DND-41 (cell line): ENCODE measurements at regions not wholly inside any gene's neighbourhood (a gene's known extent, or its start where the extent isn't known, plus 50 kb on each side); places are given as distances from the start of the nearest gene placed in this dataset.

Experiments
- EZH2 ChIP-seq: IDR thresholded peaks from 3 replicates; pipeline ENCODE4 v1.6.1; 2012; ENCODE audit warnings: borderline replicate concordance, low read depth, mild to moderate bottlenecking, moderate library complexity, low read length, inconsistent platforms; ENCODE audit not compliant: severe bottlenecking
- TF ChIP-seq, protein P1 (sequence below): IDR thresholded peaks from 2 replicates; pipeline ENCODE4 v1.5.1; 2012; ENCODE audit warnings: borderline replicate concordance, low read length, moderate library complexity, mild to moderate bottlenecking; ENCODE audit not compliant: poor library complexity, severe bottlenecking; ENCODE audit errors: extremely low read depth

DNA sequence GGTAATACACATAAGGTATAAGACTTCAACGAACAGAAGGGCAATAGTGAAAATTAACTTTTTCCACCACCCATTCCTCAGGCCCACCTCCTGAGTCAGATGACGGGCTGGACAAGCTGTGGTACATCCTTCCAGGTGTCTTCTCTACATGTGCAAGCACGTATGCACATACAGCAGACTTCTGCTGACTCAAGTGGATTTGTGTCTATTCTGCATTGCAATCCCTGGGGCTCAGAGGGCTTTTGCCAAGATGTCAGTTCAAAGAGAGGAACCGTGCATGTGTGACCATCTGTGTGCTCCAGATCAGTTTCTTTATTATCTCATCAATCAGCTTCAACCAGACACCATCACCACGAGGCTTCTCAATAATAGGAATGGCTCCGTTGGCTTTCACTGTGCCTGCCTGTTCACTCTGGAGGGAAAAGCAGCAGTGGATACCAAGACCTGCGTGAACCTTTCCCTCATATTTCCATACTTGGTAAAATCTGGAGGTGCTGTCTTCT, 288.4 kb downstream of the MTRR start:
- TF ChIP-seq, protein P1, sequence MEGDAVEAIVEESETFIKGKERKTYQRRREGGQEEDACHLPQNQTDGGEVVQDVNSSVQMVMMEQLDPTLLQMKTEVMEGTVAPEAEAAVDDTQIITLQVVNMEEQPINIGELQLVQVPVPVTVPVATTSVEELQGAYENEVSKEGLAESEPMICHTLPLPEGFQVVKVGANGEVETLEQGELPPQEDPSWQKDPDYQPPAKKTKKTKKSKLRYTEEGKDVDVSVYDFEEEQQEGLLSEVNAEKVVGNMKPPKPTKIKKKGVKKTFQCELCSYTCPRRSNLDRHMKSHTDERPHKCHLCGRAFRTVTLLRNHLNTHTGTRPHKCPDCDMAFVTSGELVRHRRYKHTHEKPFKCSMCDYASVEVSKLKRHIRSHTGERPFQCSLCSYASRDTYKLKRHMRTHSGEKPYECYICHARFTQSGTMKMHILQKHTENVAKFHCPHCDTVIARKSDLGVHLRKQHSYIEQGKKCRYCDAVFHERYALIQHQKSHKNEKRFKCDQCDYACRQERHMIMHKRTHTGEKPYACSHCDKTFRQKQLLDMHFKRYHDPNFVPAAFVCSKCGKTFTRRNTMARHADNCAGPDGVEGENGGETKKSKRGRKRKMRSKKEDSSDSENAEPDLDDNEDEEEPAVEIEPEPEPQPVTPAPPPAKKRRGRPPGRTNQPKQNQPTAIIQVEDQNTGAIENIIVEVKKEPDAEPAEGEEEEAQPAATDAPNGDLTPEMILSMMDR: no peak
- no peak for TF ChIP-seq EZH2
